Germinal center (tissue), 1 donor: ENCODE measurements at regions not wholly inside any gene's neighbourhood (a gene's known extent, or its start where the extent isn't known, plus 50 kb on each side); places are given as distances from the start of the nearest gene placed in this dataset.
"Not testable (repeated sequence)": the region's sequence is repeated elsewhere in the genome, so short reads cannot be mapped to it uniquely, and the experiment has no call there.

Experiments
- DNase-seq: peaks from one replicate; pipeline ENCODE4 v3.0.0; 2012; ENCODE audit warnings: mixed read lengths, low spot score

GRCh38 chr16:26394409-26394808 lies 672.3 kb upstream of the C16orf82 start:
- no peak for DNase-seq

- DNase-seq = no peak
Observed at GRCh38 chr16:26395700-26396099, 671.0 kb upstream of the C16orf82 start.

- DNase-seq = no peak
Observed at GRCh38 chr16:26396511-26397235, 670.1 kb upstream of the C16orf82 start.

- no peak for DNase-seq
Observed at GRCh38 chr16:26413780-26414179, 652.9 kb upstream of the C16orf82 start.

GRCh38 chr16:26419458-26419857 lies 647.3 kb upstream of the C16orf82 start:
- not testable (repeated sequence) for DNase-seq

GRCh38 chr16:26430618-26431017 lies 636.1 kb upstream of the C16orf82 start:
- DNase-seq = no peak

GRCh38 chr16:26433807-26434206 lies 632.9 kb upstream of the C16orf82 start:
- no peak for DNase-seq

- DNase-seq = no peak
Observed at GRCh38 chr16:26441178-26441577, 625.5 kb upstream of the C16orf82 start.

- no peak for DNase-seq
Observed at GRCh38 chr16:26442321-26442720, 624.4 kb upstream of the C16orf82 start.

GRCh38 chr16:26447570-26447969 lies 619.2 kb upstream of the C16orf82 start:
- no peak for DNase-seq

- DNase-seq = no peak
Observed at GRCh38 chr16:26453215-26453614, 613.5 kb upstream of the C16orf82 start.

GRCh38 chr16:26454102-26454501 lies 612.6 kb upstream of the C16orf82 start:
- no peak for DNase-seq

- no peak for DNase-seq
Observed at GRCh38 chr16:26456074-26456473, 610.7 kb upstream of the C16orf82 start.

- DNase-seq = no peak
Observed at GRCh38 chr16:26457095-26457494, 609.6 kb upstream of the C16orf82 start.

GRCh38 chr16:26457882-26458281 lies 608.8 kb upstream of the C16orf82 start:
- DNase-seq = no peak

- no peak for DNase-seq
Observed at GRCh38 chr16:26464576-26465266, 602.0 kb upstream of the C16orf82 start.

- DNase-seq = not testable (repeated sequence)
Observed at GRCh38 chr16:26474405-26474804, 592.3 kb upstream of the C16orf82 start.

GRCh38 chr16:26475596-26475995 lies 591.1 kb upstream of the C16orf82 start:
- no peak for DNase-seq

GRCh38 chr16:26491101-26491670 lies 575.5 kb upstream of the C16orf82 start:
- no peak for DNase-seq

GRCh38 chr16:26491962-26492361 lies 574.8 kb upstream of the C16orf82 start:
- DNase-seq = no peak

GRCh38 chr16:26493751-26494150 lies 573.0 kb upstream of the C16orf82 start:
- no peak for DNase-seq

- no peak for DNase-seq
Observed at GRCh38 chr16:26497896-26498295, 568.8 kb upstream of the C16orf82 start.

- no peak for DNase-seq
Observed at GRCh38 chr16:26500326-26500725, 566.4 kb upstream of the C16orf82 start.
